ENCODE measurements at regions not wholly inside any gene's neighbourhood (a gene's known extent, or its start where the extent isn't known, plus 50 kb on each side); places are given as distances from the start of the nearest gene placed in this dataset.

GRCh38 chr4:14800977-14801376 is 201.3 kb upstream of the CPEB2 start:
- H3K9me3 Mint-ChIP-seq: peaks cover 29 to 39% of the 10 kb centered on the region in 2 experiments
- WGBS (ENCODE audit: extremely low coverage, insufficient read length, low lambda C conversion rate): no CpG with 5 or more reads among the region's 2 CpGs
- TF ChIP-seq CTCF (conservative IDR thresholded peaks at IDR 0.05): no peak

More at GRCh38 chr4:14800977-14801376, 201.3 kb upstream of the CPEB2 start:
- Histone ChIP-seq H3K18ac (ENCODE audit: insufficient read length, low read depth, low read length) (no peak overlapping the region), H4K20me1 (ENCODE audit: control insufficient read depth, insufficient read depth, insufficient read length) (no peaks in the 10 kb centered on the region), H3K79me1 (ENCODE audit: insufficient read depth, low read depth, low read length, poor library complexity, severe bottlenecking) (no peaks in the 10 kb centered on the region), H4K91ac (ENCODE audit: insufficient read length, low read depth, low read length) (no peak overlapping the region), H2BK12ac (ENCODE audit: insufficient read length, low read depth, low read length) (no peak overlapping the region), H2BK20ac (ENCODE audit: low read depth, low read length, poor library complexity, severe bottlenecking) (no peak overlapping the region), H4K5ac (ENCODE audit: insufficient read length, low read depth, low read length) (no peak overlapping the region), H2BK120ac (ENCODE audit: low read depth, low read length, poor library complexity, severe bottlenecking) (no peak overlapping the region), H2BK5ac (ENCODE audit: insufficient read length, low read length) (no peak overlapping the region), H3K79me2 (ENCODE audit: insufficient read depth, low read length) (no peaks in the 10 kb centered on the region), H3K27me3 (ENCODE audit: insufficient read depth, low read length) (no peaks in the 10 kb centered on the region), H3K14ac (ENCODE audit: insufficient read depth, low read length) (no peak overlapping the region), H4K8ac (replicated peaks; ENCODE audit: insufficient read length, low read depth, low read length) (no peak overlapping the region), H2AK5ac (ENCODE audit: insufficient read length, low read length) (no peak overlapping the region), H3K4ac (ENCODE audit: low read depth, low read length) (no peak overlapping the region), H3K4me1 (ENCODE audit: insufficient read depth, low read length) (no peaks in the 10 kb centered on the region), H3K23me2 (ENCODE audit: insufficient read length, low read depth, low read length, poor library complexity, severe bottlenecking) (no peaks in the 10 kb centered on the region), H3T11ph (ENCODE audit: low read length) (no peak overlapping the region), H3K56ac (ENCODE audit: insufficient read length, low read depth, low read length) (no peak overlapping the region), H3K23ac (ENCODE audit: insufficient read length, low read depth, low read length) (no peak overlapping the region), H2AFZ (ENCODE audit: low read length) (no peak overlapping the region), H3K9me3 (ENCODE audit: control insufficient read depth, low read depth, low read length) (peaks cover 9% of the 10 kb centered on the region), H3K4me2 (ENCODE audit: insufficient read depth, insufficient read length, low read length) (no peak overlapping the region), H3K27ac (ENCODE audit: insufficient read length, low read depth, low read length) (no peak overlapping the region), H2BK15ac (ENCODE audit: low read depth, low read length) (no peak overlapping the region), H3K9ac (ENCODE audit: extremely low read depth, insufficient read length, low read length) (no peak overlapping the region)
- no peak for DNase-seq
- H3K27ac Mint-ChIP-seq: no peak overlapping the region
- peaks cover 6 to 18% (median 15%) of the 10 kb centered on the region in 3 experiments for H3K36me3 Mint-ChIP-seq (ENCODE audit: insufficient read depth in 1 of 3, low read depth in 3 of 3)
- H3K4me3 Mint-ChIP-seq: no peak overlapping the region
- no peaks in the 10 kb centered on the region for H3K4me1 Mint-ChIP-seq
- H3K27me3 Mint-ChIP-seq (ENCODE audit: low read depth): no peaks in the 10 kb centered on the region

Data from H9 (cell line).